Activated CD8-positive, alpha-beta T cell treated with anti-CD3 and anti-CD28 coated beads, Interleukin-2, amount 10 ng/mL, durations not matched to agents 7 days and 5 days (primary cell): ENCODE measurements at regions not wholly inside any gene's neighbourhood (a gene's known extent, or its start where the extent isn't known, plus 50 kb on each side); places are given as distances from the start of the nearest gene placed in this dataset.
"Not testable (repeated sequence)": the region's sequence is repeated elsewhere in the genome, so short reads cannot be mapped to it uniquely, and the experiment has no call there.

Experiments used
- ATAC-seq: fragments of 150-1000 bp; cut with Tn5 transposase; one replicate; pipeline ENCODE4 v1.10.0; 2021; ENCODE audit warnings: moderate library complexity
- CTCF ChIA-PET: fragments of 350-600 bp; sonication (Branson Sonifier 250); formaldehyde crosslinking; loops from one replicate; lab custom pipeline; 2021; ENCODE audit warnings: antibody characterized with exemption; lab: Charles Lee
- POLR2A ChIA-PET: fragments of 350-600 bp; sonication (Branson Sonifier 250); formaldehyde crosslinking; loops from one replicate; lab custom pipeline; 2021; ENCODE audit warnings: antibody characterized with exemption; lab: Charles Lee
- DNase-seq: peaks from one replicate; pipeline ENCODE4 v3.0.0-alpha.2; 2020
- H3K27ac Mint-ChIP-seq: one replicate; pipeline ENCODE4 v1.8.0; 2021; ENCODE audit warnings: mild to moderate bottlenecking, mixed read lengths
- H3K27me3 Mint-ChIP-seq: one replicate; pipeline ENCODE4 v1.8.0; 2021; ENCODE audit warnings: low read depth, mixed read lengths
- H3K36me3 Mint-ChIP-seq: one replicate; pipeline ENCODE4 v1.8.0; 2021; ENCODE audit warnings: low read depth, mixed read lengths
- H3K4me1 Mint-ChIP-seq: one replicate; pipeline ENCODE4 v1.8.0; 2021; ENCODE audit warnings: low read depth, mixed read lengths
- H3K4me3 Mint-ChIP-seq: one replicate; pipeline ENCODE4 v1.8.0; 2021; ENCODE audit warnings: mild to moderate bottlenecking, mixed read lengths
- H3K9me3 Mint-ChIP-seq: one replicate; pipeline ENCODE4 v1.8.0; 2022; ENCODE audit warnings: mixed read lengths; ENCODE audit not compliant: insufficient read depth

- Mint-ChIP-seq H3K9me3 (peaks cover 14% of the 10 kb centered on the region), H3K27ac (no peak overlapping the region), H3K4me3 (no peak overlapping the region), H3K36me3 (no peaks in the 10 kb centered on the region), H3K4me1 (no peaks in the 10 kb centered on the region), H3K27me3 (peaks cover 10% of the 10 kb centered on the region)
- DNase-seq (no peak), ATAC-seq (no peak)
- ChIA-PET POLR2A (no interaction called here), CTCF (no interaction called here)
Observed at GRCh38 chr15:62404194-62404985, 239.3 kb upstream of the C2CD4B start.

- Mint-ChIP-seq H3K27ac (no peak overlapping the region), H3K9me3 (no peaks in the 10 kb centered on the region), H3K4me1 (no peaks in the 10 kb centered on the region), H3K4me3 (no peak overlapping the region), H3K27me3 (peaks cover 10% of the 10 kb centered on the region), H3K36me3 (no peaks in the 10 kb centered on the region)
- ChIA-PET CTCF (no interaction called here), POLR2A (no interaction called here)
- DNase-seq (no peak), ATAC-seq (no peak)
Observed at GRCh38 chr15:62406305-62406891, 241.3 kb upstream of the C2CD4B start.

- no peaks in the 10 kb centered on the region for H3K36me3 Mint-ChIP-seq
- H3K9me3 Mint-ChIP-seq: no peaks in the 10 kb centered on the region
- DNase-seq (no peak), ATAC-seq (no peak)
- H3K4me1 Mint-ChIP-seq: no peaks in the 10 kb centered on the region
- no peak overlapping the region for H3K27ac Mint-ChIP-seq
- peaks cover 7% of the 10 kb centered on the region for H3K27me3 Mint-ChIP-seq
- CTCF ChIA-PET: no interaction called here
- POLR2A ChIA-PET: no interaction called here
- H3K4me3 Mint-ChIP-seq: no peak overlapping the region
Observed at GRCh38 chr15:62407216-62407615, 242.1 kb upstream of the C2CD4B start.

- POLR2A ChIA-PET: no interaction called here
- DNase-seq (no peak), ATAC-seq (no peak)
- Mint-ChIP-seq H3K9me3 (no peaks in the 10 kb centered on the region), H3K36me3 (no peaks in the 10 kb centered on the region), H3K27ac (no peak overlapping the region), H3K27me3 (peaks cover 7% of the 10 kb centered on the region), H3K4me1 (no peaks in the 10 kb centered on the region), H3K4me3 (no peak overlapping the region)
- CTCF ChIA-PET: no interaction called here
Observed at GRCh38 chr15:62407962-62408361, 242.9 kb upstream of the C2CD4B start.

GRCh38 chr15:62409466-62409865 is 244.4 kb upstream of the C2CD4B start:
- Mint-ChIP-seq H3K4me1 (no peaks in the 10 kb centered on the region), H3K27me3 (peaks cover 7% of the 10 kb centered on the region), H3K9me3 (no peaks in the 10 kb centered on the region), H3K27ac (no peak overlapping the region), H3K36me3 (no peaks in the 10 kb centered on the region), H3K4me3 (no peak overlapping the region)
- ATAC-seq (no peak), DNase-seq (no peak)
- POLR2A ChIA-PET: no interaction called here
- CTCF ChIA-PET: no interaction called here

- Mint-ChIP-seq H3K36me3 (no peaks in the 10 kb centered on the region), H3K27ac (no peak overlapping the region), H3K9me3 (no peaks in the 10 kb centered on the region), H3K4me3 (no peak overlapping the region), H3K4me1 (no peaks in the 10 kb centered on the region), H3K27me3 (no peaks in the 10 kb centered on the region)
- DNase-seq (no peak), ATAC-seq (no peak)
- CTCF ChIA-PET: no interaction called here
- POLR2A ChIA-PET: no interaction called here
Observed at GRCh38 chr15:62412686-62413085, 247.6 kb upstream of the C2CD4B start.

- Mint-ChIP-seq H3K4me1 (no peaks in the 10 kb centered on the region), H3K27ac (no peak overlapping the region), H3K9me3 (no peaks in the 10 kb centered on the region), H3K36me3 (no peaks in the 10 kb centered on the region), H3K27me3 (no peaks in the 10 kb centered on the region), H3K4me3 (no peak overlapping the region)
- CTCF ChIA-PET: no interaction called here
- DNase-seq (no peak), ATAC-seq (no peak)
- POLR2A ChIA-PET: no interaction called here
Observed at GRCh38 chr15:62413153-62413552, 248.1 kb upstream of the C2CD4B start.

- Mint-ChIP-seq H3K36me3 (no peaks in the 10 kb centered on the region), H3K4me3 (no peak overlapping the region), H3K4me1 (no peaks in the 10 kb centered on the region), H3K9me3 (no peaks in the 10 kb centered on the region), H3K27me3 (peaks cover 2% of the 10 kb centered on the region), H3K27ac (no peak overlapping the region)
- CTCF ChIA-PET: no interaction called here
- DNase-seq: no peak
- ATAC-seq: no peak
- POLR2A ChIA-PET: no interaction called here
Observed at GRCh38 chr15:62413786-62414185, 248.7 kb upstream of the C2CD4B start.

- CTCF ChIA-PET: no interaction called here
- DNase-seq (no peak), ATAC-seq (no peak)
- Mint-ChIP-seq H3K4me1 (no peaks in the 10 kb centered on the region), H3K36me3 (no peaks in the 10 kb centered on the region), H3K4me3 (no peak overlapping the region), H3K27me3 (peaks cover 2% of the 10 kb centered on the region), H3K9me3 (no peaks in the 10 kb centered on the region), H3K27ac (no peak overlapping the region)
- POLR2A ChIA-PET: no interaction called here
Observed at GRCh38 chr15:62415498-62415897, 250.4 kb upstream of the C2CD4B start.

GRCh38 chr15:62416526-62416925 is 251.4 kb upstream of the C2CD4B start:
- POLR2A ChIA-PET: no interaction called here
- Mint-ChIP-seq H3K27me3 (peaks cover 2% of the 10 kb centered on the region), H3K4me1 (no peaks in the 10 kb centered on the region), H3K4me3 (no peak overlapping the region), H3K9me3 (no peaks in the 10 kb centered on the region), H3K27ac (no peak overlapping the region), H3K36me3 (no peaks in the 10 kb centered on the region)
- DNase-seq (no peak), ATAC-seq (no peak)
- CTCF ChIA-PET: no interaction called here

- Mint-ChIP-seq H3K4me3 (no peak overlapping the region), H3K4me1 (no peaks in the 10 kb centered on the region), H3K27me3 (peaks cover 2% of the 10 kb centered on the region), H3K36me3 (no peaks in the 10 kb centered on the region), H3K27ac (no peak overlapping the region), H3K9me3 (no peaks in the 10 kb centered on the region)
- ChIA-PET CTCF (no interaction called here), POLR2A (no interaction called here)
- DNase-seq (no peak), ATAC-seq (no peak)
Observed at GRCh38 chr15:62417439-62417838, 252.4 kb upstream of the C2CD4B start.

GRCh38 chr15:62418496-62418895 is 253.4 kb upstream of the C2CD4B start:
- DNase-seq, POLR2A ChIA-PET, H3K27ac Mint-ChIP-seq, H3K4me3 Mint-ChIP-seq, ATAC-seq, H3K4me1 Mint-ChIP-seq, H3K36me3 Mint-ChIP-seq, H3K9me3 Mint-ChIP-seq, CTCF ChIA-PET, H3K27me3 Mint-ChIP-seq: not testable (repeated sequence)
